Neural progenitor cell (in vitro differentiated cells): ENCODE measurements at regions not wholly inside any gene's neighbourhood (a gene's known extent, or its start where the extent isn't known, plus 50 kb on each side); places are given as distances from the start of the nearest gene placed in this dataset.

ENCODE experiments used
- DNase-seq: peaks from one replicate; pipeline ENCODE4 v3.0.0-alpha.2; 2016; ENCODE audit warnings: low spot score
- H2AFZ ChIP-seq: fragments of 200-600 bp; sonication (generic); replicated peaks from 2 replicates; pipeline ENCODE4 v1.6.1; 2016; ENCODE audit warnings: antibody characterized with exemption
- H3F3A ChIP-seq: fragments of 200-600 bp; sonication (generic); 2 replicates; pipeline ENCODE4 v1.6.1; 2016; ENCODE audit warnings: antibody characterized with exemption, low read depth
- H3K27ac ChIP-seq: fragments of 200-600 bp; sonication (generic); 2 replicates; pipeline ENCODE4 v1.5.1; 2016; ENCODE audit warnings: mild to moderate bottlenecking
- H3K27me3 ChIP-seq: fragments of 200-600 bp; sonication (generic); 2 replicates; pipeline ENCODE4 v1.6.1; 2016; ENCODE audit warnings: mild to moderate bottlenecking, moderate library complexity
- H3K36me3 ChIP-seq: fragments of 200-600 bp; sonication (generic); 2 replicates; pipeline ENCODE4 v1.5.1; 2016
- H3K4me1 ChIP-seq: fragments of 200-600 bp; sonication (generic); 2 replicates; pipeline ENCODE4 v1.6.1; 2016; ENCODE audit warnings: mixed run types
- H3K4me2 ChIP-seq: fragments of 200-600 bp; sonication (generic); 2 replicates; pipeline ENCODE4 v1.6.1; 2016
- H3K4me3 ChIP-seq: fragments of 200-600 bp; sonication (generic); 2 replicates; pipeline ENCODE4 v1.5.1; 2016
- H3K79me2 ChIP-seq: fragments of 200-600 bp; sonication (generic); 2 replicates; pipeline ENCODE4 v1.6.1; 2016; ENCODE audit warnings: low read depth
- H3K9ac ChIP-seq: fragments of 200-600 bp; sonication (generic); 2 replicates; pipeline ENCODE4 v1.6.1; 2016
- H3K9me3 ChIP-seq: fragments of 200-600 bp; sonication (generic); 2 replicates; pipeline ENCODE4 v1.5.1; 2016; ENCODE audit warnings: low read depth
- H4K20me1 ChIP-seq: fragments of 200-600 bp; sonication (generic); 2 replicates; pipeline ENCODE4 v1.6.1; 2016; ENCODE audit warnings: low read depth
- H3K27ac Mint-ChIP-seq: 3 replicates; pipeline ENCODE4 v1.8.0; 2021; ENCODE audit warnings: mixed read lengths
- H3K27me3 Mint-ChIP-seq: 2 replicates; pipeline ENCODE4 v1.8.0; 2022; ENCODE audit warnings: low read depth, mild to moderate bottlenecking, inconsistent platforms, moderate library complexity, mixed read lengths; ENCODE audit not compliant: insufficient read depth
- H3K36me3 Mint-ChIP-seq: 3 replicates; pipeline ENCODE4 v1.8.0; 2021; ENCODE audit warnings: mixed read lengths
- H3K4me1 Mint-ChIP-seq: 3 replicates; pipeline ENCODE4 v1.8.0; 2021; ENCODE audit warnings: mixed read lengths
- H3K4me3 Mint-ChIP-seq: 3 replicates; pipeline ENCODE4 v1.8.0; 2021; ENCODE audit warnings: mild to moderate bottlenecking, moderate library complexity, mixed read lengths
- H3K9me3 Mint-ChIP-seq: 3 replicates; pipeline ENCODE4 v1.8.0; 2020; ENCODE audit warnings: mixed read lengths
- CTCF ChIP-seq: fragments of 200-600 bp; sonication (generic); IDR thresholded peaks from 2 replicates; pipeline ENCODE4 v1.5.1; 2017; ENCODE audit warnings: antibody characterized with exemption, mild to moderate bottlenecking
- EZH2 ChIP-seq: fragments of 200-600 bp; sonication (generic); IDR thresholded peaks from 2 replicates; pipeline ENCODE4 v1.6.1; 2017; ENCODE audit warnings: antibody characterized with exemption, mild to moderate bottlenecking, moderate library complexity
- EZH2phosphoT487 ChIP-seq: fragments of 200-600 bp; sonication (generic); IDR thresholded peaks from 2 replicates; pipeline ENCODE4 v1.6.1; 2017; ENCODE audit warnings: antibody characterized with exemption

- no peak overlapping the region for H3K27ac Mint-ChIP-seq
- TF ChIP-seq CTCF (no peak), EZH2 (no peak), EZH2phosphoT487 (no peak)
- Histone ChIP-seq H4K20me1 (no peaks in the 10 kb centered on the region), H3K36me3 (no peaks in the 10 kb centered on the region), H3K9ac (no peak overlapping the region), H3K79me2 (no peaks in the 10 kb centered on the region), H3F3A (no peaks in the 10 kb centered on the region), H3K27ac (no peak overlapping the region), H3K4me1 (no peaks in the 10 kb centered on the region), H3K9me3 (no peaks in the 10 kb centered on the region), H2AFZ (no peak overlapping the region), H3K4me3 (no peak overlapping the region), H3K27me3 (no peaks in the 10 kb centered on the region), H3K4me2 (no peak overlapping the region)
- H3K4me1 Mint-ChIP-seq, result peaks cover 15% of the 10 kb centered on the region
- no peaks in the 10 kb centered on the region for H3K36me3 Mint-ChIP-seq
- H3K9me3 Mint-ChIP-seq, result no peaks in the 10 kb centered on the region
- DNase-seq, result peak; percentile 7
- no peaks in the 10 kb centered on the region for H3K27me3 Mint-ChIP-seq
- H3K4me3 Mint-ChIP-seq, result no peak overlapping the region
Measured at GRCh38 chr9:119697996-119698395, 328.8 kb upstream of the BRINP1 start.

GRCh38 chr9:119689879-119690278 lies 320.6 kb upstream of the BRINP1 start:
- no peak overlapping the region for H3K4me2 ChIP-seq
- H3K4me3 ChIP-seq, result no peak overlapping the region
- Mint-ChIP-seq H3K36me3 (no peaks in the 10 kb centered on the region), H3K9me3 (no peaks in the 10 kb centered on the region), H3K27ac (no peak overlapping the region), H3K4me3 (no peak overlapping the region), H3K4me1 (no peaks in the 10 kb centered on the region), H3K27me3 (peaks cover 2% of the 10 kb centered on the region)
- H3F3A ChIP-seq, result no peaks in the 10 kb centered on the region
- no peaks in the 10 kb centered on the region for H3K79me2 ChIP-seq
- DNase-seq, result peak; percentile 63
- no peaks in the 10 kb centered on the region for H3K9me3 ChIP-seq
- no peaks in the 10 kb centered on the region for H3K36me3 ChIP-seq
- no peaks in the 10 kb centered on the region for H3K27me3 ChIP-seq
- peaks cover 5% of the 10 kb centered on the region for H4K20me1 ChIP-seq
- H3K9ac ChIP-seq, result no peak overlapping the region
- no peaks in the 10 kb centered on the region for H3K4me1 ChIP-seq
- H3K27ac ChIP-seq, result no peak overlapping the region
- no peak for TF ChIP-seq EZH2
- no peak for TF ChIP-seq EZH2phosphoT487
- no peak for TF ChIP-seq CTCF
- H2AFZ ChIP-seq, result no peak overlapping the region

GRCh38 chr9:119688547-119688946 lies 319.3 kb upstream of the BRINP1 start:
- no peaks in the 10 kb centered on the region for H3K4me1 Mint-ChIP-seq
- H3K27ac ChIP-seq, result no peak overlapping the region
- no peak overlapping the region for H3K4me2 ChIP-seq
- no peaks in the 10 kb centered on the region for H3K9me3 Mint-ChIP-seq
- no peak for DNase-seq
- no peaks in the 10 kb centered on the region for H3K36me3 Mint-ChIP-seq
- no peaks in the 10 kb centered on the region for H3F3A ChIP-seq
- H3K27me3 ChIP-seq, result no peaks in the 10 kb centered on the region
- peaks cover 2% of the 10 kb centered on the region for H3K27me3 Mint-ChIP-seq
- TF ChIP-seq EZH2phosphoT487 (no peak), EZH2 (no peak), CTCF (no peak)
- H4K20me1 ChIP-seq, result peaks cover 5% of the 10 kb centered on the region
- no peaks in the 10 kb centered on the region for H3K9me3 ChIP-seq
- H3K4me3 ChIP-seq, result no peak overlapping the region
- no peaks in the 10 kb centered on the region for H3K4me1 ChIP-seq
- H3K4me3 Mint-ChIP-seq, result no peak overlapping the region
- H3K9ac ChIP-seq, result no peak overlapping the region
- no peak overlapping the region for H3K27ac Mint-ChIP-seq
- H2AFZ ChIP-seq, result no peak overlapping the region
- H3K79me2 ChIP-seq, result no peaks in the 10 kb centered on the region
- H3K36me3 ChIP-seq, result no peaks in the 10 kb centered on the region
